Smooth muscle cell (in vitro differentiated cells): ENCODE measurements at regions not wholly inside any gene's neighbourhood (a gene's known extent, or its start where the extent isn't known, plus 50 kb on each side); places are given as distances from the start of the nearest gene placed in this dataset.
A peak's percentile ranks its signal among the peaks of the same experiment; 100 is the strongest.

Source experiments
- DNase-seq: peaks from one replicate; lab custom pipeline; 2025; ENCODE audit not compliant: unreplicated experiment; lab: John Stamatoyannopoulos, UW
- H2AFZ ChIP-seq: fragments of 200-600 bp; sonication (generic); 2 replicates; pipeline ENCODE4 v1.6.0; 2016; ENCODE audit warnings: antibody characterized with exemption, low read depth, mild to moderate bottlenecking
- H3F3A ChIP-seq: fragments of 200-600 bp; sonication (generic); 2 replicates; pipeline ENCODE4 v1.6.0; 2017; ENCODE audit warnings: antibody characterized with exemption, low read depth
- H3K27ac ChIP-seq: fragments of 200-600 bp; sonication (generic); 2 replicates; pipeline ENCODE4 v1.5.1; 2016; ENCODE audit warnings: low read depth, mild to moderate bottlenecking
- H3K27me3 ChIP-seq: fragments of 200-600 bp; sonication (generic); 2 replicates; pipeline ENCODE4 v1.6.1; 2016; ENCODE audit warnings: low read depth, mild to moderate bottlenecking
- H3K36me3 ChIP-seq: fragments of 200-600 bp; sonication (generic); 2 replicates; pipeline ENCODE4 v1.5.1; 2016; ENCODE audit warnings: low read depth
- H3K4me1 ChIP-seq: fragments of 200-600 bp; sonication (generic); 2 replicates; pipeline ENCODE4 v1.5.1; 2016; ENCODE audit warnings: low read depth
- H3K4me2 ChIP-seq: fragments of 200-600 bp; sonication (generic); 2 replicates; pipeline ENCODE4 v1.6.0; 2016; ENCODE audit warnings: mild to moderate bottlenecking
- H3K4me3 ChIP-seq: fragments of 200-600 bp; sonication (generic); 2 replicates; pipeline ENCODE4 v1.5.1; 2016; ENCODE audit warnings: mild to moderate bottlenecking
- H3K79me2 ChIP-seq: fragments of 200-600 bp; sonication (generic); 2 replicates; pipeline ENCODE4 v1.6.0; 2016; ENCODE audit warnings: low read depth, mild to moderate bottlenecking
- H3K9ac ChIP-seq: fragments of 200-600 bp; sonication (generic); 2 replicates; pipeline ENCODE4 v1.6.0; 2016; ENCODE audit warnings: low read depth
- H3K9me3 ChIP-seq: fragments of 200-600 bp; sonication (generic); replicated peaks from 2 replicates; pipeline ENCODE4 v1.5.1; 2016; ENCODE audit warnings: low read depth
- H4K20me1 ChIP-seq: fragments of 200-600 bp; sonication (generic); 2 replicates; pipeline ENCODE4 v1.6.0; 2016; ENCODE audit warnings: low read depth
- WGBS: methylation state at CpG from one replicate; pipeline ENCODE4 v1.1.7; 2016; ENCODE audit warnings: low lambda C conversion rate; 5-methylcytosine and 5-hydroxymethylcytosine counted together
- TF ChIP-seq, protein P1 (sequence below): fragments of 200-600 bp; sonication (generic); IDR thresholded peaks from 2 replicates; pipeline ENCODE4 v1.5.1; 2017; ENCODE audit warnings: borderline replicate concordance, mild to moderate bottlenecking, antibody characterized with exemption; ENCODE audit not compliant: insufficient read depth, poor library complexity, severe bottlenecking

DNA sequence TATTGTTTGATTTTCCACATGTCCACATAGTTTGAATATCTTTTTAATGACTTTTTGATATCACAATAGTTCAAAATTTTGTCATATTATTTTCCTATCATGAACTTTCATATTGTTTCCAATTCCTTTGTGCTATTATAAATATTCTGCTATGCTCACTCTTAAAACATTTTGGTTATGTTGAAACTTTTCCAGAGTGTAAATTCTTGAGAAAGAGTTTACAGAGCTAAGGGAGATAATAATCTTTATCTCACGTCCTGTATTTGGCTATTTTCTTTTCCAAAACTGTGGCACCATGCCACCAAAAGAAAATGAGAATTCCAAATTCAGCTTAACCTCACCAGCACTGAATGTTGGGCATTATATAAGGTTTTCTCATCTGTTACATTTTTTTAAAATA is 210.9 kb downstream of the TFAP2B start:
- DNase-seq = no peak
- H3K36me3 ChIP-seq = no peaks in the 10 kb centered on the region
- no peaks in the 10 kb centered on the region for H3F3A ChIP-seq
- H3K9me3 ChIP-seq = no peaks in the 10 kb centered on the region
- no peaks in the 10 kb centered on the region for H3K27me3 ChIP-seq
- no peak overlapping the region for H3K27ac ChIP-seq
- H3K9ac ChIP-seq = no peak overlapping the region
- WGBS = 53% methylated on average over 1 of the region's 1 CpG
- H3K79me2 ChIP-seq = no peaks in the 10 kb centered on the region
- no peaks in the 10 kb centered on the region for H4K20me1 ChIP-seq
- H3K4me2 ChIP-seq = no peak overlapping the region
- TF ChIP-seq, protein P1, sequence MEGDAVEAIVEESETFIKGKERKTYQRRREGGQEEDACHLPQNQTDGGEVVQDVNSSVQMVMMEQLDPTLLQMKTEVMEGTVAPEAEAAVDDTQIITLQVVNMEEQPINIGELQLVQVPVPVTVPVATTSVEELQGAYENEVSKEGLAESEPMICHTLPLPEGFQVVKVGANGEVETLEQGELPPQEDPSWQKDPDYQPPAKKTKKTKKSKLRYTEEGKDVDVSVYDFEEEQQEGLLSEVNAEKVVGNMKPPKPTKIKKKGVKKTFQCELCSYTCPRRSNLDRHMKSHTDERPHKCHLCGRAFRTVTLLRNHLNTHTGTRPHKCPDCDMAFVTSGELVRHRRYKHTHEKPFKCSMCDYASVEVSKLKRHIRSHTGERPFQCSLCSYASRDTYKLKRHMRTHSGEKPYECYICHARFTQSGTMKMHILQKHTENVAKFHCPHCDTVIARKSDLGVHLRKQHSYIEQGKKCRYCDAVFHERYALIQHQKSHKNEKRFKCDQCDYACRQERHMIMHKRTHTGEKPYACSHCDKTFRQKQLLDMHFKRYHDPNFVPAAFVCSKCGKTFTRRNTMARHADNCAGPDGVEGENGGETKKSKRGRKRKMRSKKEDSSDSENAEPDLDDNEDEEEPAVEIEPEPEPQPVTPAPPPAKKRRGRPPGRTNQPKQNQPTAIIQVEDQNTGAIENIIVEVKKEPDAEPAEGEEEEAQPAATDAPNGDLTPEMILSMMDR = no peak
- H2AFZ ChIP-seq = no peak overlapping the region
- H3K4me3 ChIP-seq = no peak overlapping the region
- no peaks in the 10 kb centered on the region for H3K4me1 ChIP-seq

DNA sequence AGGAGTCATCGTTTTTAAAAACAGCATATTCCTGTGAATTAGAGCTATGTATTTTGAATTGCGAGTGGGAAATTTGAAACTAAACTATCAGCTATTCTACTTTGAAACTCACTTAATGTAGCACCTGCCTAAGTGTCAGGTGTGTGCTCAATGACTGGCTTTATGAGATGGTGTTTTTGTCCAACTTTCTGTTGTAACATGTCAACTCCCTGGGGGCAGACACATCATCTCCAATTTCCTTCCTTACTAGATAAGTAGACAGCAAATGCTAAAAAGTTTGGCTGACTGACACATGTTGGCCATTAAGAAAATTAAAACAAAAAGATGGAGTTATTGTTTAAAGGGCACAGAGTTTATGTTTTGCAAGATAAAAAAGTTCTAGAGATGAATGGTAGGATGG is 226.9 kb downstream of the TFAP2B start:
- Histone ChIP-seq H3K4me1 (no peaks in the 10 kb centered on the region), H3K4me2 (no peak overlapping the region), H3K79me2 (no peaks in the 10 kb centered on the region), H2AFZ (no peak overlapping the region), H3F3A (no peaks in the 10 kb centered on the region), H3K27me3 (no peaks in the 10 kb centered on the region), H3K9me3 (no peaks in the 10 kb centered on the region), H4K20me1 (no peaks in the 10 kb centered on the region), H3K9ac (no peak overlapping the region), H3K4me3 (no peak overlapping the region), H3K36me3 (no peaks in the 10 kb centered on the region), H3K27ac (no peak overlapping the region)
- 77% methylated on average over 2 of the region's 2 CpGs for WGBS
- no peak for DNase-seq
- TF ChIP-seq, protein P1 = no peak

DNA sequence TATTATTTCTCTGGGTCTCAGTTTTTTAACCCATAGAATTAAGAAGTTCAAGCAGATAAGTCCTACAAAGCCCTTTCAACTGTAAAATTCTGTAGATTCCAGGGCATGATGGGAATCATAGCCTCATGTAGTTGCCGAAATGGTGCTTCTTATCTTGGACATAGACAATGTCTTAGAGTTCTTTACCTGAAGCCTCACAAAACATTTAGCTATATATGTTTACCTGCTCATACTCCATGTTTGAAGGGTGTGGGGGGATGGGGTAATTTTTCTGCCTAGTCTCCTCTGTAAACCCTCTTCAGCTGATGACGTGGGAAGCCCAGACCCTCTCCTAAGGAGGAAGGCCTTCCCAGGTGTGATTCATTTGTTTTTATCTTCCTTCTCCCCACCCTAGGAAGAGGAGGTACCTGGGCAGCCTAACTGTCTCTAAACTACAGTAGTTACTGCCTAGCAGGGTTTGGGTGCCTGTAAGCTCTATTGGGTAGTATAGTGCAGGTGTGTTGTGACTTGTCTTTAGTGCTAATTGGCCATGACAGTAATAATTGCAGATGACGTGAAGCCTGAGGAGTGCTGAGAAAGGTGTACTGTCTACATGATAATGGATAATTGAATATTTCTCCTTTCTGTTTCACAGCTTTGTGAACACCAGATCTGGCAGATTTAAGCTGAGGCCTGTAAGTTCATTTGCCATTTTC is 230.8 kb downstream of the TFAP2B start:
- H3K27ac ChIP-seq = peak overlapping the region; percentile 54
- H3K4me2 ChIP-seq = no peak overlapping the region
- TF ChIP-seq, protein P1 = no peak
- H3K36me3 ChIP-seq = no peaks in the 10 kb centered on the region
- H3K9ac ChIP-seq = no peak overlapping the region
- no peaks in the 10 kb centered on the region for H3K4me1 ChIP-seq
- no peaks in the 10 kb centered on the region for H3K27me3 ChIP-seq
- no peak overlapping the region for H2AFZ ChIP-seq
- no peak overlapping the region for H3K4me3 ChIP-seq
- H3F3A ChIP-seq = no peaks in the 10 kb centered on the region
- no peaks in the 10 kb centered on the region for H3K79me2 ChIP-seq
- no peaks in the 10 kb centered on the region for H4K20me1 ChIP-seq
- DNase-seq = no peak
- 86% methylated on average over 3 of the region's 3 CpGs for WGBS
- H3K9me3 ChIP-seq = no peaks in the 10 kb centered on the region
